Left ventricle myocardium inferior (tissue), 1 donor: ENCODE measurements at regions not wholly inside any gene's neighbourhood (a gene's known extent, or its start where the extent isn't known, plus 50 kb on each side); places are given as distances from the start of the nearest gene placed in this dataset.

Experiments
- DNase-seq: peaks from one replicate; pipeline ENCODE4 v3.0.0-alpha.2; 2020
- H3K27ac ChIP-seq: fragments of 200-600 bp; replicated peaks from 2 replicates; pipeline ENCODE4 v1.8.0; 2021
- H3K27me3 ChIP-seq: fragments of 200-600 bp; 2 replicates; pipeline ENCODE4 v1.8.0; 2021; ENCODE audit warnings: low read depth
- H3K36me3 ChIP-seq: fragments of 200-600 bp; 2 replicates; pipeline ENCODE4 v1.8.0; 2021
- H3K4me1 ChIP-seq: fragments of 200-600 bp; 2 replicates; pipeline ENCODE4 v1.8.0; 2021
- H3K4me3 ChIP-seq: fragments of 200-600 bp; 2 replicates; pipeline ENCODE4 v1.8.0; 2021; ENCODE audit warnings: mild to moderate bottlenecking, moderate library complexity
- H3K9me3 ChIP-seq: fragments of 200-600 bp; replicated peaks from 2 replicates; pipeline ENCODE4 v1.8.0; 2021
- intact Hi-C: fragments of 100-400 bp; cut with micrococcal nuclease; formaldehyde crosslinking; loops from one replicate; pipeline ENCODE4 v1.11.0; 2022
- TF ChIP-seq, protein P1 (sequence below): fragments of 200-600 bp; IDR thresholded peaks from 2 replicates; pipeline ENCODE4 v1.8.0; 2021; ENCODE audit warnings: antibody characterized with exemption, mild to moderate bottlenecking, borderline replicate concordance
- donor health status: DM: no; HTN: yes; CAD: no; lungs with severe emphysema.

DNA sequence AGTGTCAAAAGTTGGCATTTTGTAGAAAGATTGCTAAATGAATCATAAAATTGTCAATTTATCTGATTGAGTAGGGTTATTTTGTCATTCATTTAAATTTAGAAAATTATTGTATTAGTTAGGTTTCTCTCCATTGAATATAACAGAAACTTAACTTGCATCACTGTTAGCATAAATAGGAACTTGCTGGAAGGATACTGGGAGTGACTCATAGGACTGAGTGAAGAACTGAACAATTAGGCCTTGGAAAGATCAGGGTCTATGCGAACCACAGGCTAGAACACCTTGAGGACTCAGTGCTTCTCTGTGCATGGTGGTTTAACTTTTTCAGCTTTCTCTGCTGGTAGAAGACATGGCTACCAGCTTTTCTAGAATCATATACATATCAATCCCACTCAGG, 67.7 kb upstream of the IFNGR1 start:
- Histone ChIP-seq H3K27me3 (no peaks in the 10 kb centered on the region), H3K36me3 (no peaks in the 10 kb centered on the region), H3K27ac (no peak overlapping the region), H3K4me3 (no peak overlapping the region), H3K4me1 (peaks cover 6% of the 10 kb centered on the region), H3K9me3 (no peaks in the 10 kb centered on the region)
- intact Hi-C loops: no loop called here
- TF ChIP-seq, protein P1, sequence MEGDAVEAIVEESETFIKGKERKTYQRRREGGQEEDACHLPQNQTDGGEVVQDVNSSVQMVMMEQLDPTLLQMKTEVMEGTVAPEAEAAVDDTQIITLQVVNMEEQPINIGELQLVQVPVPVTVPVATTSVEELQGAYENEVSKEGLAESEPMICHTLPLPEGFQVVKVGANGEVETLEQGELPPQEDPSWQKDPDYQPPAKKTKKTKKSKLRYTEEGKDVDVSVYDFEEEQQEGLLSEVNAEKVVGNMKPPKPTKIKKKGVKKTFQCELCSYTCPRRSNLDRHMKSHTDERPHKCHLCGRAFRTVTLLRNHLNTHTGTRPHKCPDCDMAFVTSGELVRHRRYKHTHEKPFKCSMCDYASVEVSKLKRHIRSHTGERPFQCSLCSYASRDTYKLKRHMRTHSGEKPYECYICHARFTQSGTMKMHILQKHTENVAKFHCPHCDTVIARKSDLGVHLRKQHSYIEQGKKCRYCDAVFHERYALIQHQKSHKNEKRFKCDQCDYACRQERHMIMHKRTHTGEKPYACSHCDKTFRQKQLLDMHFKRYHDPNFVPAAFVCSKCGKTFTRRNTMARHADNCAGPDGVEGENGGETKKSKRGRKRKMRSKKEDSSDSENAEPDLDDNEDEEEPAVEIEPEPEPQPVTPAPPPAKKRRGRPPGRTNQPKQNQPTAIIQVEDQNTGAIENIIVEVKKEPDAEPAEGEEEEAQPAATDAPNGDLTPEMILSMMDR: no peak
- DNase-seq: no peak

DNA sequence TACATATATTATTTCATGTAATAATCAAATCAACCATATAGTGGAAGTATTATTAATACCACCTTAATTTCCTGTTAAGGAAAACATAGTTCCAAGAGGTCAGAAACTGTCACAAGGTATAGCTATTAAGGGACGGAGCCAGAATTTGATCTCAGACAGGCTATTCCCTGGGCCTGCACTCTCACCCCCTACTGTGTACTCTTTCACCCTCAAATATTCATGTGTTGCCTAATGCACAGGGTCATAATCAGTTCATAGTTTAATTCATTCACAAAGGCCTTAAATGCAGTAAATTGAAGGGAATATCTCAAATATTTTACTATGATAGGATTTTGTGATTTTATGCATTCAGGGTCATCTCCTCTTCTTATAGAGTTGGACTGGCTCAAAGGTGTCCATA, 67.2 kb upstream of the IFNGR1 start:
- H3K27me3 ChIP-seq: no peaks in the 10 kb centered on the region
- H3K4me3 ChIP-seq: no peak overlapping the region
- intact Hi-C loops: no loop called here
- H3K9me3 ChIP-seq: no peaks in the 10 kb centered on the region
- TF ChIP-seq, protein P1: no peak
- no peak for DNase-seq
- H3K27ac ChIP-seq: no peak overlapping the region
- H3K36me3 ChIP-seq: no peaks in the 10 kb centered on the region
- H3K4me1 ChIP-seq: peaks cover 2% of the 10 kb centered on the region

DNA sequence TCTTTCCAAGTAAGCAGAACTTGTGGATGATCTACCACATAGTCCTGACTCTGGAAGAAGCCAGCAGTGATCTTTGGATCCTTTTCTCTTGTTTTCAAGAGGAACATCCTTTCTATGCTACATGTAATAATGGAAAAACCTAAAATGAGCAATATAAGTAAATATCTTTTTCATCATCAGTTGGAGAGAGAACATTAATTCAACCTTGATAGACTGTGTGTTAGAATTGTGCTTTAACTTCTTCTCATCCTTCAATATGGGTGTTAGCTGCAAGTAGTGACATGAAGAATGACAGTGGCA, 65.6 kb upstream of the IFNGR1 start:
- intact Hi-C loops: no loop called here
- H3K4me1 ChIP-seq: no peaks in the 10 kb centered on the region
- TF ChIP-seq, protein P1: no peak
- no peaks in the 10 kb centered on the region for H3K9me3 ChIP-seq
- no peak overlapping the region for H3K4me3 ChIP-seq
- H3K27me3 ChIP-seq: no peaks in the 10 kb centered on the region
- no peak for DNase-seq
- H3K27ac ChIP-seq: no peak overlapping the region
- no peaks in the 10 kb centered on the region for H3K36me3 ChIP-seq

DNA sequence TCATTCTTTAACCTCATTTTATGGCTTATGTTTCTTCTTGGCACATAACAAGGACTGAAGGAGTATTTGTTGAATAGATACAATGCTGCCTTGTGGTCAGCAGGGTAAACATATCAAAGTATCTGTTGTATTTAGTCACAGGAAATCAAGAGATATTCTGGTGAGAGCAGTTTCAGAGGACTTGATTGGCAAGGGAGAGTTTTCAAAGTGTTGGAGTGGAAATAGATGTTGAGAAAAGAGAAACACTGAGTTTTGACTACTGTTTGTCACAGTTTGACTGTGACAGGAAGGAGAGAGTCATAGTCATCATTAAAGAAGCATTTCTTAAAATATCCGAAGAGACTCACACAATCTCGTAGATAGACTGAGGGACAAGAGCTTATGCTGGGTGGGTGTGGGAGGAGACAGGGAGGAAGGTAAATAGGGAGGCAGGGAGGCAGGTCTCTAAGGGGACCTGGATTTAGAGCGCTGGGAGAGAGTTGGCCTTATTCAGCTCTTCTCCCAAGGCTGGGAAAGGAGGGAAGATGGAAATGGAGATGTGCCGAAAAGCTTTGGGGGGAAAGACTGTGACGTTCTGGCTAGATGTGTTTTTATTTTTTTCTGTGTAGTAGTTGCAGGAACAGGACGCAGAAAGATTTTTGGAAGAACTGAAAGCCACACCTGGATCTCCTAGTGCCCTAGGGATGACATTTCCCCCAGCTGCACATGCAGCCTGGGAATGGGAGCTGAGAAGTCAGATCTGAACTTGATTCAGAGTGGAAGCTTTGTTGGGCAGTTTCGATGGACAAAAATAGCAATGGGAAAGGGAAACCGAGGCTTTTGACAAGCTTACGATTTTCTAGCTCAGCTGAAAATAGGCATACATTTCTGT, 65.0 kb upstream of the IFNGR1 start:
- no peak for DNase-seq
- no peaks in the 10 kb centered on the region for H3K4me1 ChIP-seq
- TF ChIP-seq, protein P1: no peak

DNA sequence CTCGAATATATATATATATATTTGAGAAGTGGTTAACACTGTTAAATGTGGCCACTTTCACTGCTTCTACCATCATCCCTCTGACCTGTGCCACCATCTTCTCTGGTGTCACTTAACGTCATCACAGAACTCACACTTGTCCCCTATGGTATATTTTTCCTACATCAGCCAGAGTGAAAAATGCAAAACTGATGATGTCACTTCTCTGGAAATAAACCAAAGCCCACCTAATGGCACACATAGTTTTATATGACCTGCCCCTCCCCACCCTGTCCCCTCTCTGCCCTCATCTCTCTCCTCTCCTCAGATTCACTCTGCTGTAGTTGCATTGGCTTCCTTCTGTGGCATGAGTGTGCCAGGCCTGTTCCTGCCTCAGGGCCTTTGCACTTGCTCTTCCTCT, 63.9 kb upstream of the IFNGR1 start:
- no peaks in the 10 kb centered on the region for H3K9me3 ChIP-seq
- no peak for DNase-seq
- no peak overlapping the region for H3K4me3 ChIP-seq
- H3K4me1 ChIP-seq: no peaks in the 10 kb centered on the region
- H3K27ac ChIP-seq: no peak overlapping the region
- no peaks in the 10 kb centered on the region for H3K27me3 ChIP-seq
- TF ChIP-seq, protein P1: no peak
- intact Hi-C loops: no loop called here
- no peaks in the 10 kb centered on the region for H3K36me3 ChIP-seq

More for the DNA sequence above, 65.0 kb upstream of the IFNGR1 start:
- no peak overlapping the region for H3K4me3 ChIP-seq
- no peaks in the 10 kb centered on the region for H3K9me3 ChIP-seq
- H3K36me3 ChIP-seq: no peaks in the 10 kb centered on the region
- no peak overlapping the region for H3K27ac ChIP-seq
- intact Hi-C loops: no loop called here
- H3K27me3 ChIP-seq: no peaks in the 10 kb centered on the region
